Mesendoderm (in vitro differentiated cells): ENCODE measurements at regions not wholly inside any gene's neighbourhood (a gene's known extent, or its start where the extent isn't known, plus 50 kb on each side); places are given as distances from the start of the nearest gene placed in this dataset.

Experiments used
- DNase-seq: peaks from one replicate; pipeline ENCODE4 v3.0.0; 2013
- H2AK5ac ChIP-seq: 2 replicates; pipeline ENCODE4 v1.6.1; 2013; ENCODE audit warnings: low read length, inconsistent platforms
- H2BK120ac ChIP-seq: 2 replicates; pipeline ENCODE4 v1.6.1; 2013; ENCODE audit warnings: low read depth, mild to moderate bottlenecking, low read length, moderate library complexity, mixed read lengths
- H2BK15ac ChIP-seq: replicated peaks from 2 replicates; pipeline ENCODE4 v1.6.1; 2013; ENCODE audit warnings: low read depth, mild to moderate bottlenecking, moderate library complexity
- H2BK5ac ChIP-seq: 2 replicates; pipeline ENCODE4 v1.6.1; 2013; ENCODE audit warnings: low read length, inconsistent platforms
- H3K18ac ChIP-seq: 2 replicates; pipeline ENCODE4 v1.6.1; 2013; ENCODE audit warnings: mild to moderate bottlenecking, low read length, mixed read lengths
- H3K23ac ChIP-seq: one replicate; pipeline ENCODE4 v1.6.1; 2013; ENCODE audit warnings: low read length
- H3K27ac ChIP-seq: 2 replicates; pipeline ENCODE4 v1.5.1; 2013; ENCODE audit warnings: low read depth, mild to moderate bottlenecking, inconsistent platforms, low read length, moderate library complexity
- H3K27me3 ChIP-seq: 2 replicates; pipeline ENCODE4 v1.6.1; 2013; ENCODE audit warnings: low read length, control low read depth, mild to moderate bottlenecking, inconsistent platforms; ENCODE audit not compliant: insufficient read depth, poor library complexity
- H3K36me3 ChIP-seq: 2 replicates; pipeline ENCODE4 v1.6.1; 2013; ENCODE audit warnings: low read length, inconsistent platforms; ENCODE audit not compliant: control insufficient read depth, insufficient read depth
- H3K4ac ChIP-seq: one replicate; pipeline ENCODE4 v1.6.1; 2013; ENCODE audit warnings: low read depth, mild to moderate bottlenecking, low read length, moderate library complexity
- H3K4me1 ChIP-seq: 2 replicates; pipeline ENCODE4 v1.6.1; 2013; ENCODE audit warnings: low read depth, low read length, inconsistent platforms; ENCODE audit not compliant: control insufficient read depth
- H3K4me2 ChIP-seq: 2 replicates; pipeline ENCODE4 v1.6.1; 2013; ENCODE audit warnings: low read length
- H3K4me3 ChIP-seq: 2 replicates; pipeline ENCODE4 v1.5.1; 2013; ENCODE audit warnings: mild to moderate bottlenecking, low read length
- H3K56ac ChIP-seq: one replicate; pipeline ENCODE4 v1.6.1; 2013; ENCODE audit warnings: low read length
- H3K79me1 ChIP-seq: 2 replicates; pipeline ENCODE4 v1.6.1; 2013; ENCODE audit warnings: low read length, inconsistent platforms
- H3K79me2 ChIP-seq: 2 replicates; pipeline ENCODE4 v1.6.1; 2013; ENCODE audit warnings: mild to moderate bottlenecking, low read length; ENCODE audit not compliant: control insufficient read depth, insufficient read depth
- H3K9ac ChIP-seq: 2 replicates; pipeline ENCODE4 v1.6.1; 2013; ENCODE audit warnings: low read length, inconsistent platforms
- H4K5ac ChIP-seq: one replicate; pipeline ENCODE4 v1.6.1; 2013; ENCODE audit warnings: low read length
- H4K8ac ChIP-seq: one replicate; pipeline ENCODE4 v1.6.1; 2013; ENCODE audit warnings: low read depth, mild to moderate bottlenecking, control low read depth, low read length, moderate library complexity
- WGBS: extraction: QIAGEN DNeasy Blood & Tissue Kit; methylation state at CpG from one replicate; pipeline ENCODE4 v1.1.7; 2013; ENCODE audit warnings: low lambda C conversion rate, missing lambda C conversion rate; ENCODE audit not compliant: insufficient coverage; ENCODE audit errors: extremely low coverage; 5-methylcytosine and 5-hydroxymethylcytosine counted together

DNA sequence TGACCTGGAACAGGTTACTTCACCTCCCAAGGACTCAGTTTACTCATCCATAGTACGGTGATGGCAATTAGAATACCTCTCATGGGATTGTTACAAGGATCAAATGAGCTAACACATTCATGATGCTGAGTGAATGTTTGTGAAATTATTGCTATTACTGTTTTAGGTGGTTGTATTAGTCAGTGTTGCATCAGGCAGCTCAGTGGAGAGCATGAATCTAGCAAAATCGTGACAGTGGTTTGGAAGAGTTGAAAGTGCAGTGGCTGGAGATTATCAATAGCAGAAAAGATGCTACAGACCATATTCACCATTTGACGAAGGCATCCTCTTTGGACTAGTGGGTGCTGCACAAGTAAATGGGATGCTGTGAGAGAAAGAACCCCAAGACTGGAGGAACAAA, 50.4 kb upstream of the CTNNBL1 start:
- DNase-seq: no peak
- no peak overlapping the region for H2BK120ac ChIP-seq
- H2BK5ac ChIP-seq: no peak overlapping the region
- no peak overlapping the region for H3K4me2 ChIP-seq
- no peaks in the 10 kb centered on the region for H3K4me1 ChIP-seq
- no peak overlapping the region for H3K4ac ChIP-seq
- no peak overlapping the region for H4K8ac ChIP-seq
- no peak overlapping the region for H4K5ac ChIP-seq
- H3K9ac ChIP-seq: no peak overlapping the region
- WGBS: no CpG with 5 or more reads among the region's 3 CpGs
- no peak overlapping the region for H3K56ac ChIP-seq
- no peaks in the 10 kb centered on the region for H3K79me2 ChIP-seq
- H3K23ac ChIP-seq: no peak overlapping the region
- no peak overlapping the region for H3K27ac ChIP-seq
- no peak overlapping the region for H2BK15ac ChIP-seq
- no peaks in the 10 kb centered on the region for H3K27me3 ChIP-seq
- no peaks in the 10 kb centered on the region for H3K79me1 ChIP-seq
- H3K4me3 ChIP-seq: no peak overlapping the region
- H3K36me3 ChIP-seq: no peaks in the 10 kb centered on the region
- H3K18ac ChIP-seq: no peak overlapping the region
- no peak overlapping the region for H2AK5ac ChIP-seq

DNA sequence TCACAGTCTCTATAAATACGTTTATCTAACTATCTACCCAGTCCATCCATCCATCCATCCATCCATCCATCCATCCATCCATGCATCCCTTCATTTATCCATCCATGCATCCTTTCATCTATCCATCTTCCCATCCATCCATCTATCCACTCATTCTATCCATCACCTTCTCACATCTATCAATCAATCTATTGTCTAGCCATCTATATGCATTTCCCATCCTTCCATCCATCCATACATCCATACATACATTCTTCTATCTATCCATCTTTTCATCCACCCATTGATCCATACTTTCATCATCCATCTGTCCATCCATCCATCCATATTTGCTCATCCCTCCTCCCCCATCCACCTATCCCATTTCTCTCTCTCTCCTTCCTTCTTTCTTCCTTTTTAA, 51.6 kb upstream of the CTNNBL1 start:
- no peak overlapping the region for H3K4ac ChIP-seq
- no peak overlapping the region for H2AK5ac ChIP-seq
- H3K4me2 ChIP-seq: no peak overlapping the region
- no peak overlapping the region for H3K23ac ChIP-seq
- H3K9ac ChIP-seq: no peak overlapping the region
- no peak overlapping the region for H2BK5ac ChIP-seq
- WGBS: no CpG with 5 or more reads among the region's 1 CpG
- no peak overlapping the region for H3K18ac ChIP-seq
- no peaks in the 10 kb centered on the region for H3K79me2 ChIP-seq
- H3K36me3 ChIP-seq: no peaks in the 10 kb centered on the region
- H3K4me1 ChIP-seq: no peaks in the 10 kb centered on the region
- H3K27me3 ChIP-seq: no peaks in the 10 kb centered on the region
- H2BK120ac ChIP-seq: no peak overlapping the region
- no peak overlapping the region for H4K5ac ChIP-seq
- no peak overlapping the region for H2BK15ac ChIP-seq
- H3K56ac ChIP-seq: no peak overlapping the region
- H3K79me1 ChIP-seq: no peaks in the 10 kb centered on the region
- no peak overlapping the region for H3K27ac ChIP-seq
- no peak for DNase-seq
- no peak overlapping the region for H4K8ac ChIP-seq
- H3K4me3 ChIP-seq: no peak overlapping the region

DNA sequence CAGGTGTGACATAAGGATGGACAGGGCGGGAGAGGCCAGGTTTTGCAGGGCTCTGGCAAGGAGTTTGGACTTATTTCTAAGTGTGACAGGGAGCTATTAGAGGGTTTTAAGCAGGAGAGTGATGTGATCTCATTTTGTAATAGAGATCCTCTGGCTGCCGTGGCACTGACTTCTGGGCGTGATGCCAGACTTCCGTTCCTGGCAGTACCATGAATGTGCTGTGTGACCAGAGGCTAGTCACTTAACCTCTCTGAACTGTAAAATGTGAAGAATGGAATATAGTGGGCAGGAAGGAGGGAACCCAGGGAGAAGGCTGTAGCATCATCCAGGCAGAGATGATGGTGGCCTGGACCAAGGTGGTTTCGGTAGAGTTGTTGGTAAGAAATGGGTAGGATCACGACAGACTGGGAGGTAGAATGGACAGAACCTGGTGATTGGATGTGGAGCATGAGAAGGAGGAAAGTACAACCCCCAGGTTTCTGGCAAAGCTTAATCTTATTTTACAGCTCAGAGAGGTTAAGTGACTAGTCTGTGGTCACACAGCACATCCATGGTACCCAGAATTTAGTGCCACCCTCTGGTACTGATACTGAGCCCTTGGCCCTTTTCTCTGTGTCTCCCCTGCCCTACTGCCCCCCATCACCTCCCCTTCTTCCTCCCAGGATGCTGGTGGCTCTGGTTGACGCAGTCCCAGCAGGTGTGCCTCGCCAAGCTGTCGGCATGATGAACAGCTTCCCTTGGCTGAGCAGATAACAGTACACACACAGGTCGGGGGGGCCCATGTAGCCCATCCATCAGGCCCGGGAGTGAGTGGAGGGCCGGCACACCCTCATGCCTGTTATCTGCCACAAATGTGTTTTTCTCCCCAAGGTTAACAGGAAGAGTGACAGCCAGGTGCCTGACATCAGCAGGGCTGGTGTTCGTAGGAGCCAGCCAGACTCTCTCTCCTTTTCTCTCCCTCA, 52.9 kb upstream of the CTNNBL1 start:
- no peak overlapping the region for H4K5ac ChIP-seq
- H2AK5ac ChIP-seq: no peak overlapping the region
- no peak overlapping the region for H2BK15ac ChIP-seq
- H3K36me3 ChIP-seq: no peaks in the 10 kb centered on the region
- no peaks in the 10 kb centered on the region for H3K4me1 ChIP-seq
- no peak overlapping the region for H2BK120ac ChIP-seq
- no peaks in the 10 kb centered on the region for H3K79me2 ChIP-seq
- no peak overlapping the region for H4K8ac ChIP-seq
- WGBS: no CpG with 5 or more reads among the region's 13 CpGs
- H3K18ac ChIP-seq: no peak overlapping the region
- no peak overlapping the region for H3K4me2 ChIP-seq
- no peak overlapping the region for H3K23ac ChIP-seq
- H3K4ac ChIP-seq: no peak overlapping the region
- no peaks in the 10 kb centered on the region for H3K27me3 ChIP-seq
- no peak overlapping the region for H3K27ac ChIP-seq
- H3K79me1 ChIP-seq: no peaks in the 10 kb centered on the region
- no peak overlapping the region for H2BK5ac ChIP-seq
- no peak overlapping the region for H3K9ac ChIP-seq
- H3K4me3 ChIP-seq: no peak overlapping the region
- no peak overlapping the region for H3K56ac ChIP-seq
- DNase-seq: no peak

DNA sequence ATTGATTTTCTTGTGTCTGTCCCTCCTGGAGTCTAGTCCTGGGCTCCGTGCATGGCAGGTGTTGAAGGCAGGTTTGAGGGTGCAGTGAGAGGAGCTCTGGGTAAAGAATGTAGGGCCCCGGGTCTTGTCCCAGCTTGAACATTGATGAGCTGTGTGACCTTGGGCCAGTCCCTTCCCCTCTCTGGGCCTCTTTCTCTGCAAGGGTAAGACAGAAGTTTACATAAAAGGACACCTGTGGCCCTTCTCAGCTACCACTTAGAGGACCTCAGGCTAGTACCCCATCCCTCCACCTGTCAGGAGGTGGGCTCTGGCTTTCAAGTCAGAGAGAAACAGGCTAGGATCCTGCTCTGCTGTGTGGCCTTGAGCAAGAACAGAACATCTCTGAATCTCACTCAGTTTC, 55.3 kb upstream of the CTNNBL1 start:
- Histone ChIP-seq H3K23ac (no peak overlapping the region), H3K79me1 (no peaks in the 10 kb centered on the region), H3K4me3 (no peak overlapping the region), H3K18ac (no peak overlapping the region), H2BK5ac (no peak overlapping the region), H3K4me2 (no peak overlapping the region), H3K79me2 (no peaks in the 10 kb centered on the region), H3K27ac (no peak overlapping the region), H3K27me3 (no peaks in the 10 kb centered on the region), H3K56ac (no peak overlapping the region), H4K5ac (no peak overlapping the region), H2BK120ac (no peak overlapping the region), H3K9ac (no peak overlapping the region), H2BK15ac (no peak overlapping the region), H3K4ac (no peak overlapping the region), H2AK5ac (no peak overlapping the region), H3K4me1 (no peaks in the 10 kb centered on the region), H4K8ac (no peak overlapping the region), H3K36me3 (no peaks in the 10 kb centered on the region)
- DNase-seq: no peak
- no CpG with 5 or more reads among the region's 2 CpGs for WGBS

- Histone ChIP-seq H3K56ac (no peak overlapping the region), H3K4me2 (no peak overlapping the region), H3K36me3 (no peaks in the 10 kb centered on the region), H3K9ac (no peak overlapping the region), H3K79me2 (no peaks in the 10 kb centered on the region), H3K18ac (no peak overlapping the region), H3K79me1 (no peaks in the 10 kb centered on the region), H2BK120ac (no peak overlapping the region), H3K4ac (no peak overlapping the region), H2BK15ac (no peak overlapping the region), H2BK5ac (no peak overlapping the region), H3K4me1 (no peaks in the 10 kb centered on the region), H3K4me3 (no peak overlapping the region), H3K27ac (no peak overlapping the region), H3K27me3 (no peaks in the 10 kb centered on the region), H3K23ac (no peak overlapping the region), H4K5ac (no peak overlapping the region), H4K8ac (no peak overlapping the region), H2AK5ac (no peak overlapping the region)
- no peak for DNase-seq
- WGBS: no CpG with 5 or more reads among the region's 12 CpGs
Observed at GRCh38 chr20:37636977-37637376, 56.9 kb upstream of the CTNNBL1 start.
